ENCODE measurements at regions not wholly inside any gene's neighbourhood (a gene's known extent, or its start where the extent isn't known, plus 50 kb on each side); places are given as distances from the start of the nearest gene placed in this dataset.

- H3K4me1 ChIP-seq: peaks cover 0 to 14% (median 0%) of the 10 kb centered on the region in 12 donors
These were observed 159.8 kb downstream of the KIF20B start for GRCh38 chr10:89861199-89861573.

GRCh38 chr10:89861584-89862301 is 160.4 kb downstream of the KIF20B start:
- Histone ChIP-seq H3K27ac (no peak overlapping the region), H3K36me3 (no peaks in the 10 kb centered on the region), H3K9me3 (no peaks in the 10 kb centered on the region), H3K27me3 (no peaks in the 10 kb centered on the region), H3K4me3 (no peak overlapping the region), H3K4me1 (peaks cover 0 to 14% (median 0%) of the 10 kb centered on the region in 12 donors)
- TF ChIP-seq CTCF (IDR thresholded peaks at IDR 0.05): no peak
- no peak for TF ChIP-seq POLR2A (IDR thresholded peaks at IDR 0.05)
- no peak for ATAC-seq
- WGBS, 4 donors: 70 to 77% (median 74%) methylated on average over 3 of the region's 3 CpGs
- no peak for DNase-seq
- intact Hi-C loops (cut with DNase I): no loop called here

More at GRCh38 chr10:89861199-89861573, 159.8 kb downstream of the KIF20B start:
- TF ChIP-seq POLR2A (IDR thresholded peaks at IDR 0.05) (no peak), CTCF (IDR thresholded peaks at IDR 0.05) (no peak)
- ATAC-seq (no peak), DNase-seq (no peak)
- Histone ChIP-seq H3K27me3 (no peaks in the 10 kb centered on the region), H3K4me3 (peak overlapping the region in 3 of 12 donors; percentile 3 to 41 (median 38)), H3K27ac (peak overlapping the region in 1 of 12 donors; percentile 27), H3K9me3 (no peaks in the 10 kb centered on the region), H3K36me3 (no peaks in the 10 kb centered on the region)
- intact Hi-C loops (cut with DNase I): no loop called here

GRCh38 chr10:89867964-89868363 is 166.6 kb downstream of the KIF20B start:
- WGBS, 4 donors: 82 to 91% (median 85%) methylated on average over 2 of the region's 2 CpGs
- intact Hi-C loops (cut with DNase I): no loop called here
- Histone ChIP-seq H3K36me3 (no peaks in the 10 kb centered on the region), H3K4me1 (peaks cover 0 to 10% (median 0%) of the 10 kb centered on the region in 12 donors), H3K9me3 (no peaks in the 10 kb centered on the region), H3K4me3 (no peak overlapping the region), H3K27ac (no peak overlapping the region), H3K27me3 (no peaks in the 10 kb centered on the region)
- TF ChIP-seq CTCF (IDR thresholded peaks at IDR 0.05): no peak
- TF ChIP-seq POLR2A (IDR thresholded peaks at IDR 0.05): no peak
- ATAC-seq (no peak), DNase-seq (no peak)

GRCh38 chr10:89869180-89869579 is 167.8 kb downstream of the KIF20B start:
- Histone ChIP-seq H3K9me3 (no peaks in the 10 kb centered on the region), H3K4me3 (no peak overlapping the region), H3K27ac (no peak overlapping the region), H3K27me3 (no peaks in the 10 kb centered on the region), H3K36me3 (no peaks in the 10 kb centered on the region), H3K4me1 (peaks cover 0 to 10% (median 0%) of the 10 kb centered on the region in 12 donors)
- no peak for ATAC-seq
- no peak for TF ChIP-seq CTCF (IDR thresholded peaks at IDR 0.05)
- TF ChIP-seq POLR2A (IDR thresholded peaks at IDR 0.05): no peak
- intact Hi-C loops (cut with DNase I): no loop called here
- WGBS, 4 donors: 43 to 59% (median 52%) methylated on average over 2 of the region's 2 CpGs
- DNase-seq: no peak

Data from heart left ventricle (tissue), 16 donors.